ENCODE measurements at regions not wholly inside any gene's neighbourhood (a gene's known extent, or its start where the extent isn't known, plus 50 kb on each side); places are given as distances from the start of the nearest gene placed in this dataset.
"Not testable (repeated sequence)": the region's sequence is repeated elsewhere in the genome, so short reads cannot be mapped to it uniquely, and the experiment has no call there.

DNA sequence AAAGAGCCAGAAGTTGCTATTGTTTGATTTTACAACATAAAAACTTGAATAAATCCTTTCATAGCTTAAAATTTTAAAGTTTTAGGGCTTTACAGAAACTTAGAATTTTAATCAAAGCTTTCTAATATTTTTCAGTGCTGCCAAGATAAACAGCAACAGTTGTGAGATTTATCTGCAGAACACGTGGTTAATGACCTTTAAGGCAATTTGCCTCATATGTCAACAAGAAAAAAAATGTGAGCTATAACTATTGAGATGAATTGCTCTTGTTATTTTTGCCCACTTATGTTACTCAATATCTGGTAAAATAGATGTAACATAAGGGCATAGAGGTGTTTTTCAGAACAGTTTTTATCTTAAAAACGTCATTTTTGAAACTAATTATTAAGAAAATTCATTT lies 96.7 kb upstream of the NECTIN3 start:
- Mint-ChIP-seq H3K4me3 (no peak overlapping the region), H3K9me3 (no peaks in the 10 kb centered on the region), H3K27me3 (no peaks in the 10 kb centered on the region), H3K27ac (no peak overlapping the region), H3K36me3 (ENCODE audit: low read depth) (no peaks in the 10 kb centered on the region), H3K4me1 (no peaks in the 10 kb centered on the region)
- POLR2A ChIA-PET, result no interaction called here
- no peak for DNase-seq
- no peak for TF ChIP-seq CTCF (IDR thresholded peaks at IDR 0.05)
- CTCF ChIA-PET, result no interaction called here
- intact Hi-C loops (cut with micrococcal nuclease), result no loop called here
- ATAC-seq (ENCODE audit: low read depth), result no peak

GRCh38 chr3:110984456-110985250 lies 87.0 kb upstream of the NECTIN3 start:
- CTCF ChIA-PET, result no interaction called here
- H3K27ac Mint-ChIP-seq, result no peak overlapping the region
- intact Hi-C loops (cut with micrococcal nuclease), result no loop called here
- ATAC-seq (ENCODE audit: low read depth) (no peak), DNase-seq (no peak)
- no peaks in the 10 kb centered on the region for H3K4me1 Mint-ChIP-seq
- peaks cover 2% of the 10 kb centered on the region for H3K27me3 Mint-ChIP-seq
- POLR2A ChIA-PET, result no interaction called here
- TF ChIP-seq CTCF (IDR thresholded peaks at IDR 0.05), result no peak
- peaks cover 2% of the 10 kb centered on the region for H3K9me3 Mint-ChIP-seq
- no peaks in the 10 kb centered on the region for H3K36me3 Mint-ChIP-seq (ENCODE audit: low read depth)
- no peak overlapping the region for H3K4me3 Mint-ChIP-seq

DNA sequence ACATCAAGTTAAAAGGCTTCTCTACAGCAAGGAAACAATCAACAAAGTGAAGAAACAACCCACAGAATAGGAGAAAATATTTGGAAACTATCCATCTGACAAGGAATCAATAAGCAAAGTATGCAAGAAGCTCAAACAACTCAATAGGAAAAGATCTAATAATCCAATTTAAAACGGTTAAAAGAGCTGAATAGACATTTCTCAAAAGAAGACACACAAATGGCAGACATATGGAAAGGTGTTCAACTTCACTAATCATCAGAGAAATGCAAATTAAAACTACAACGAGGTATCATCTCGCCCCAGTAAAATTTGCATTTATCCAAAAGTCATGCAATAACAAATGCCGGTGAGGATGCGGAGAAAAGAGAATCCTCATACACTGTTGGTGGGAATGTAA lies 82.2 kb upstream of the NECTIN3 start:
- intact Hi-C loops (cut with micrococcal nuclease), result no loop called here
- ATAC-seq (ENCODE audit: low read depth) (no peak), DNase-seq (no peak)
- TF ChIP-seq CTCF (IDR thresholded peaks at IDR 0.05), result no peak
- peaks cover 5% of the 10 kb centered on the region for H3K9me3 Mint-ChIP-seq
- H3K36me3 Mint-ChIP-seq (ENCODE audit: low read depth), result no peaks in the 10 kb centered on the region
- ChIA-PET POLR2A (no interaction called here), CTCF (no interaction called here)
- H3K27ac Mint-ChIP-seq, result no peak overlapping the region
- H3K4me3 Mint-ChIP-seq, result no peak overlapping the region
- H3K4me1 Mint-ChIP-seq, result no peaks in the 10 kb centered on the region
- H3K27me3 Mint-ChIP-seq, result peaks cover 4% of the 10 kb centered on the region

DNA sequence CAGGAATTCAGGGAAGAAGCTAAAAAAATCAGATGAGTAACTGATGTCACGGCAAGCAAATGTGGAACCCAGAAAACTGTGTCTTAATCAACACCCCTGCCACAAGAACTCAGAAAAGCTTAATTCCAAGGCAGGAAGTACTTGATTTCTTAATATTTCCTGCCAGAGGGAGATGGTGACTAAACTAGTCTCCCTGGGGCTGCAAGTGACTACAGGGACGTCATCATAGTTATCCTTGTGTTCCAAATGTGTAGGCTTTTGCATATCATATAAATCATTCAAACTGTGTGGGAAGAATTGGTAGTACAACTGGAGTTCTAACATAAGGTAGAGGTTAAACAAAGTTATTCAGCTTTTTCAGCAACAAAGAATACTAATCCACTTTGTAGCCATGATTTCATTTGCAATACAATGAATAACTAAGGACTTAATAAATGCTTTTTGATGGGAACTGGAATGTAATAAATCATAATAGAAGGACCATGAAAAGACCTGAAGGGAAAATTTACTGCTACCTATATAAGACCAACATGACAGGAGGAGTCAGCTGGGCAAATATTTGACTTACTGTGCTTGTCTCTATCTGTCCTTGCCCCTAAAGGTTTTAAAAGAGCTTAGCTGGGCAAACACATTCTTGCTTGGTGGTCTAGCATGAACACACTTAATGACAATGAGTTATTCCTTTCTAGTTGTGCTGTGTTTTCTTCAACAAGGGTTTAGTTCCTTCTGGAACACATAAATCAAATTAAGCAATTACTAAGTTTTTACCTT lies 76.0 kb upstream of the NECTIN3 start:
- ChIA-PET POLR2A (no interaction called here), CTCF (no interaction called here)
- Mint-ChIP-seq H3K27ac (no peak overlapping the region), H3K36me3 (ENCODE audit: low read depth) (no peaks in the 10 kb centered on the region), H3K27me3 (peaks cover 1% of the 10 kb centered on the region), H3K4me1 (no peaks in the 10 kb centered on the region), H3K4me3 (no peak overlapping the region), H3K9me3 (no peaks in the 10 kb centered on the region)
- DNase-seq, result no peak
- no peak for ATAC-seq (ENCODE audit: low read depth)
- intact Hi-C loops (cut with micrococcal nuclease), result no loop called here
- no peak for TF ChIP-seq CTCF (IDR thresholded peaks at IDR 0.05)

DNA sequence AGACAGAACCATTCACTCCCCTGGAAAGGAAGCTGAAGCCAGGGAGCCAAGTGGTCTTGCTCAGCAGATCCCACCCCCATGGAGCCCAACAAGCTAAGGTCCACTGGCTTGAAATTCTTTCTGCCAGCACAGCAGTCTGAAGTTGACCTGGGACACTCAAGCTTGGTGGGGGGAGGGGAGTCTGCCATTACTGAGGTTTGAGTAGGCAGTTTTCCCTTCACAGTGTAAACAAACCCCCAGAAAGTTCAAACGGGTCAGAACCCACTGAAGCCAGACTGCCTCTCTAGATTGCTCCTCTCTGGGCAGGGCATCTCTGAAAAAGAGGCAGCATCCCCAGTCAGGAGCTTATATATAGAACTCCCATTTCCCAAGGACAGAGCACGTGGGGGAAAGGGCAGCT lies 72.8 kb upstream of the NECTIN3 start:
- ATAC-seq (ENCODE audit: low read depth); H3K4me1 Mint-ChIP-seq; DNase-seq; CTCF ChIA-PET; H3K36me3 Mint-ChIP-seq (ENCODE audit: low read depth); POLR2A ChIA-PET; intact Hi-C loops (cut with micrococcal nuclease); H3K4me3 Mint-ChIP-seq; H3K27ac Mint-ChIP-seq; H3K9me3 Mint-ChIP-seq; H3K27me3 Mint-ChIP-seq: not testable (repeated sequence)

- H3K4me3 Mint-ChIP-seq; H3K4me1 Mint-ChIP-seq; intact Hi-C loops (cut with micrococcal nuclease); POLR2A ChIA-PET; H3K27me3 Mint-ChIP-seq; ATAC-seq (ENCODE audit: low read depth); H3K27ac Mint-ChIP-seq; H3K36me3 Mint-ChIP-seq (ENCODE audit: low read depth); DNase-seq; H3K9me3 Mint-ChIP-seq; CTCF ChIA-PET: not testable (repeated sequence)
Observed at GRCh38 chr3:111006485-111006884, 65.1 kb upstream of the NECTIN3 start.

Measured in activated B cell treated with CpG ODN at 0.5 μM for 24 hours (primary cell).